Ovary (tissue), 3 donors: ENCODE measurements at regions not wholly inside any gene's neighbourhood (a gene's known extent, or its start where the extent isn't known, plus 50 kb on each side); places are given as distances from the start of the nearest gene placed in this dataset.
"Not testable (repeated sequence)": the region's sequence is repeated elsewhere in the genome, so short reads cannot be mapped to it uniquely, and the experiment has no call there.

Experiments used
- CTCF ChIP-seq, 3 donors: fragments of 450-650 bp in 2 of 3; fragments of 200-600 bp in 1 of 3; IDR thresholded peaks; one replicate each; pipeline versions ENCODE4 v1.5.1 to v1.8.0; 2016 to 2022; ENCODE audit warnings: antibody characterized with exemption in 3 of 3, mild to moderate bottlenecking in 1 of 3
- EP300 ChIP-seq: sonication (generic); formaldehyde crosslinking; IDR thresholded peaks from one replicate; pipeline ENCODE4 v1.6.1; 2017; ENCODE audit warnings: antibody characterized with exemption
- POLR2A ChIP-seq: fragments of 450-650 bp; IDR thresholded peaks from one replicate; pipeline ENCODE4 v1.6.1; 2017; ENCODE audit warnings: antibody characterized with exemption, mild to moderate bottlenecking, moderate library complexity
- donor health status: DM: no; HTN: no; CAD: no.

- not testable (repeated sequence) for TF ChIP-seq CTCF (IDR thresholded peaks at IDR 0.05); POLR2A; EP300
Observed at GRCh38 chr20:26010224-26010941, 313.7 kb upstream of the ZNF337 start.
